NCI-H146 treated with DMSO at 0.1 percent for 48 hours (cell line): ENCODE measurements at regions not wholly inside any gene's neighbourhood (a gene's known extent, or its start where the extent isn't known, plus 50 kb on each side); places are given as distances from the start of the nearest gene placed in this dataset.

Source experiments
- DNase-seq: peaks from one replicate; lab custom pipeline; 2025; ENCODE audit not compliant: unreplicated experiment; lab: John Stamatoyannopoulos, UW

DNA sequence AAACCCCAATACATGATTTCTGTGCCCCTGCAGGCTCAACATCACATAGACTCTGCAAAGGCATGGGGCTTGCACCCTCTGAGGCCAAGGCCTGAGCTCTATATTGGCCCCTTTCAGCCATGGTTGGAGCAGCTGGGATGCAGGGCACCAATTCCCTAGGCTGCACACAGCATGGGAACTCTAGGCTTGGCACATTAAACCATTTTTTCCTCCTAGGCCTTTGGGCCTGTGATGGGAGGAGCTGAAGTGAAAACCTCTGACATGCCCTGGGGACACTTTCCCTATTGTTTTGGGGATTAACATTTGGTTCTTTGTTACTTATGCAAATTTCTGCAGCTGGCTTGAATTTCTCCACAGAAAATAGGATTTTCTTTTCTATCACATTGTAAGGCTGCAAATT lies 1629.5 kb downstream of the OTOL1 start:
- DNase-seq, result no peak
